Adrenal gland (tissue), 9 donors: ENCODE measurements at regions not wholly inside any gene's neighbourhood (a gene's known extent, or its start where the extent isn't known, plus 50 kb on each side); places are given as distances from the start of the nearest gene placed in this dataset.

ENCODE experiments used
- DNase-seq, 7 donors: peaks; one replicate each; pipeline ENCODE4 v3.0.0-alpha.2; 2019 to 2020
- H3K27ac ChIP-seq, 5 donors: fragments of 200-600 bp; sonication (generic) in 4 of 5; 1 replicate in 3 of 5; 2 replicates in 2 of 5; pipeline versions ENCODE4 v1.5.1 to v1.8.0; 2016 to 2020; ENCODE audit warnings: mild to moderate bottlenecking in 1 of 5
- H3K27me3 ChIP-seq: fragments of 200-600 bp; 2 replicates; pipeline ENCODE4 v1.8.0; 2021
- H3K36me3 ChIP-seq, 2 donors: fragments of 200-600 bp; replicated peaks in 1 of 2; 1 replicate in 1 of 2; 2 replicates in 1 of 2; pipeline versions ENCODE4 v1.5.1 to v1.8.0; 2018 to 2022
- H3K4me1 ChIP-seq, 2 donors: fragments of 200-600 bp; replicated peaks in 1 of 2; 1 replicate in 1 of 2; 2 replicates in 1 of 2; pipeline versions ENCODE4 v1.5.1 to v1.8.0; 2018 to 2021
- H3K4me3 ChIP-seq, 4 donors: fragments of 200-600 bp; sonication (generic) in 3 of 4; one replicate each; pipeline ENCODE4 v1.5.1; 2016 to 2018
- H3K9me3 ChIP-seq, 3 donors: fragments of 200-600 bp; sonication (generic) in 1 of 3; replicated peaks in 1 of 3; 1 replicate in 2 of 3; 2 replicates in 1 of 3; pipeline versions ENCODE4 v1.5.1 to v1.8.0; 2016 to 2021
- CTCF ChIP-seq, 6 experiments: fragments of 450-650 bp in 4 of 6; fragments of 200-600 bp in 2 of 6; sonication (generic) in 1 of 6; IDR thresholded peaks; 1 replicate in 5 of 6; 2 replicates in 1 of 6; pipeline versions ENCODE4 v1.5.1 to v1.8.0; 2016 to 2021; ENCODE audit warnings: antibody characterized with exemption in 6 of 6, mild to moderate bottlenecking in 2 of 6, moderate library complexity in 1 of 6
- POLR2A ChIP-seq, 2 donors: fragments of 450-650 bp; IDR thresholded peaks; one replicate each; pipeline ENCODE4 v1.6.1; 2017; ENCODE audit warnings: antibody characterized with exemption in 2 of 2, mild to moderate bottlenecking in 2 of 2, moderate library complexity in 1 of 2
- WGBS, 4 donors: extraction: QIAGEN DNeasy Blood & Tissue Kit in 2 of 4; methylation state at CpG; one replicate each; pipeline versions ENCODE4 v1.1.5 to v1.1.7; 2013 to 2017; 5-methylcytosine and 5-hydroxymethylcytosine counted together
- intact Hi-C, 2 donors: fragments of 100-400 bp; cut with DNase I; formaldehyde crosslinking; loops; one replicate each; pipeline versions ENCODE4 v1.14.1 to v1.15.0; 2022 to 2023
- donor health status: healthy with polysubstance abuse.
- donor health status: Bipolar disorder and iron deficiency.
- donor health status: DM: yes; HTN: yes; CAD: no.
- donor health status: DM: no; HTN: no; CAD: no.
- donor health status: DM: no; HTN: no; CAD: no.

DNA sequence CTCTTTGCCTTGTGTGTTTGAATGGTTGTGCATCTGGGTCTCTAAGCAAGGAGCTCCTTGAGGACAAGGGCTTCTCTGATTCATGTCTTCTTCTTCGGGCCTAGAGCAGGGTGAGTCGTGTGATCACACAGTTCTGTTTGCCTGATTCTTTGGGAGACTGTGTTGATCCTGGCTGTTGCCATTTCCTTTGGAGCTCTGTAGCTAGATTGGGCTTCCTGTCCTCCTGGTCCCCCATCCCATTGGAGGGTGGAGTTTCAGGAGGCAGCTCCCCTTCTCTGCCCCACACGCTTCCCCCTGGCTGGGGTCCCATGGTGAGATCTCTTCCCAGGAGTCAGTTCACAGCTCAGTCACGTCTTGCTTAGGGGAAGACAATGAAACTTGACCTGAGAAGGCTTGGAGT is 92.8 kb downstream of the TRIB2 start:
- intact Hi-C loops: no loop called here

DNA sequence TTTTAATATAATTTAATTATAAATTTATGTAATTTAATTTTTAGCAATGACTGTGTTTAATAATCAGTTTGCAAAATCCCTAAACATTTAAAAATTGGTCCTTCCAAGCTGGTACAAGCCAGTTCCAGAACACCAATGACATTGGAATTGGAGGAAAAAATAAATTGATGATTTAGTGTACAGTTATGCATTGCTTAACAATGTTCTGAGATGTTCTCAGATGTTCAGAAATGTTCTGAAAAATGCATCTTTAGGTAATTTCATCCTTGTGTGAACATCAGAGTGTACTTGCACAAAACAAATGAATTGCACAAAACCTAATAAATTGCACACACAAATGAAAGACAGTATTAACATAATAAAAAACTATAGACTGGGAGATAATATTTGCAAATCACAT is 95.2 kb downstream of the TRIB2 start:
- Histone ChIP-seq H3K27ac (no peak overlapping the region), H3K9me3 (no peaks in the 10 kb centered on the region), H3K4me1 (peaks cover 10 to 24% of the 10 kb centered on the region in 2 donors), H3K36me3 (no peaks in the 10 kb centered on the region), H3K27me3 (no peaks in the 10 kb centered on the region), H3K4me3 (no peak overlapping the region)
- DNase-seq: no peak
- intact Hi-C loops: no loop called here
- no peak for TF ChIP-seq POLR2A (IDR thresholded peaks at IDR 0.05)
- TF ChIP-seq CTCF (IDR thresholded peaks at IDR 0.05): no peak

More for the DNA sequence above, 92.8 kb downstream of the TRIB2 start:
- H3K27ac ChIP-seq: peak overlapping the region in 4 of 5 donors; percentile 18 to 77 (median 55)
- TF ChIP-seq CTCF (IDR thresholded peaks at IDR 0.05) (no peak), POLR2A (IDR thresholded peaks at IDR 0.05) (no peak)
- H3K36me3 ChIP-seq: no peaks in the 10 kb centered on the region
- 39 to 59% (median 57%) methylated on average over 4 of the region's 4 CpGs for WGBS, 4 donors
- peaks cover 10 to 17% of the 10 kb centered on the region in 2 donors for H3K4me1 ChIP-seq
- DNase-seq: peak in 2 of 7 donors; percentile 22 to 29
- H3K4me3 ChIP-seq: no peak overlapping the region
- no peaks in the 10 kb centered on the region for H3K9me3 ChIP-seq
- H3K27me3 ChIP-seq: no peaks in the 10 kb centered on the region

- Histone ChIP-seq H3K27me3 (no peaks in the 10 kb centered on the region), H3K36me3 (no peaks in the 10 kb centered on the region), H3K27ac (no peak overlapping the region), H3K4me3 (no peak overlapping the region), H3K4me1 (peaks cover 4 to 19% of the 10 kb centered on the region in 2 donors), H3K9me3 (no peaks in the 10 kb centered on the region)
- no peak for DNase-seq
- TF ChIP-seq POLR2A (IDR thresholded peaks at IDR 0.05) (no peak), CTCF (IDR thresholded peaks at IDR 0.05) (no peak)
- intact Hi-C loops: no loop called here
Measured at GRCh38 chr2:12813166-12813565, 96.4 kb downstream of the TRIB2 start.

DNA sequence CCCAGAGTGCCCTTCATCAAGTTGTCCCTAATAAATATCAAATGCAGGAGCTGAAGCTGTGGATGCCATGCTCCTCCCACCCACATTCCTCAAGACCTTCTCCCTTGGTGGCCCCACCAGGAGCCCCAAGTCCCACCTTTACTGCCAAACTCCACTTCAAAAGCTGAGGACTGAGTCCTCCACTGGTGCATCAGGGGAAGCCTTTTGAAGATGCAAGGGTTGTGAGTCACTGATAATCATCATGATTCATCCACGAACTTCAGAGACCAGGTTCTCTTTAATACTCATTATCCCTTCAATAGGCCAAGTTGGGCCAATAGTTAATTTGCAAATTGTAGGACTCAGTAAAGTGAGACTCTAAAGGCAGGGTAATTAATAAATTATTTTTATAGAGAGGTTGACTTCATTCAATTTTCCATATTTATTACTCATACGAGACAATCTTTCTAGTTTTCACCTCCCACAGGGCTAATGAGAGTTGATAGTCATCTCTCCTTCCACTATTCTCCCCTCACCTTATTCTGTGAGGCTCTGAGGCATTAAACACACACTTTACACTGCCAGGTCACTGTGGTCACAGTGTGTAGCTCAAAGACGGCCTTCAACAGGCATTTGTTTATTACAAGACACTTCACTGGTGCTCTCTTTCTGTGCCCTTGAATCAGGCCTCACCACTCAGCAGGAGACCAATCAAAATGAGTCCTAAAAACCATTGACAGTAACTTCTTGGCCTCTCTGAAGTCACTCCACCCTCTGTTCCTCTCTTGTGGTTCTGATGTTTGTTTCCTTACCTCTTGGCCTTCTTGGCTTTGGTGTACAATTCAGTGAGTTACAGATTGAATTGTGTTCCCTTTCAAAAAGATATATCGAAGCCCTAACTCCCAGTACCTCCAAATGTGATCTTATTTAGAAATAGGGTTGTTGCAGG is 99.9 kb downstream of the TRIB2 start:
- Histone ChIP-seq H3K9me3 (no peaks in the 10 kb centered on the region), H3K4me3 (no peak overlapping the region), H3K4me1 (peaks cover 6 to 30% of the 10 kb centered on the region in 2 donors), H3K27ac (peak overlapping the region in 2 of 5 donors; percentile 10 to 56), H3K27me3 (no peaks in the 10 kb centered on the region), H3K36me3 (no peaks in the 10 kb centered on the region)
- 69 to 82% (median 75%) methylated on average over 4 of the region's 4 CpGs for WGBS, 4 donors
- TF ChIP-seq CTCF (IDR thresholded peaks at IDR 0.05): no peak
- TF ChIP-seq POLR2A (IDR thresholded peaks at IDR 0.05): no peak
- DNase-seq: peak in 2 of 7 donors; percentile 20 to 26
- intact Hi-C loops: no loop called here
